ENCODE measurements at regions not wholly inside any gene's neighbourhood (a gene's known extent, or its start where the extent isn't known, plus 50 kb on each side); places are given as distances from the start of the nearest gene placed in this dataset.

GRCh38 chr1:200279810-200280411 is 129.9 kb downstream of the ZNF281 start (continued):
- TF ChIP-seq, protein P1, sequence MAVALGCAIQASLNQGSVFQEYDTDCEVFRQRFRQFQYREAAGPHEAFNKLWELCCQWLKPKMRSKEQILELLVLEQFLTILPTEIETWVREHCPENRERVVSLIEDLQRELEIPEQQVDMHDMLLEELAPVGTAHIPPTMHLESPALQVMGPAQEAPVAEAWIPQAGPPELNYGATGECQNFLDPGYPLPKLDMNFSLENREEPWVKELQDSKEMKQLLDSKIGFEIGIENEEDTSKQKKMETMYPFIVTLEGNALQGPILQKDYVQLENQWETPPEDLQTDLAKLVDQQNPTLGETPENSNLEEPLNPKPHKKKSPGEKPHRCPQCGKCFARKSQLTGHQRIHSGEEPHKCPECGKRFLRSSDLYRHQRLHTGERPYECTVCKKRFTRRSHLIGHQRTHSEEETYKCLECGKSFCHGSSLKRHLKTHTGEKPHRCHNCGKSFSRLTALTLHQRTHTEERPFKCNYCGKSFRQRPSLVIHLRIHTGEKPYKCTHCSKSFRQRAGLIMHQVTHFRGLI (CRISPR knock-in tag; IDR thresholded peaks at IDR 0.05): no peak

DNA sequence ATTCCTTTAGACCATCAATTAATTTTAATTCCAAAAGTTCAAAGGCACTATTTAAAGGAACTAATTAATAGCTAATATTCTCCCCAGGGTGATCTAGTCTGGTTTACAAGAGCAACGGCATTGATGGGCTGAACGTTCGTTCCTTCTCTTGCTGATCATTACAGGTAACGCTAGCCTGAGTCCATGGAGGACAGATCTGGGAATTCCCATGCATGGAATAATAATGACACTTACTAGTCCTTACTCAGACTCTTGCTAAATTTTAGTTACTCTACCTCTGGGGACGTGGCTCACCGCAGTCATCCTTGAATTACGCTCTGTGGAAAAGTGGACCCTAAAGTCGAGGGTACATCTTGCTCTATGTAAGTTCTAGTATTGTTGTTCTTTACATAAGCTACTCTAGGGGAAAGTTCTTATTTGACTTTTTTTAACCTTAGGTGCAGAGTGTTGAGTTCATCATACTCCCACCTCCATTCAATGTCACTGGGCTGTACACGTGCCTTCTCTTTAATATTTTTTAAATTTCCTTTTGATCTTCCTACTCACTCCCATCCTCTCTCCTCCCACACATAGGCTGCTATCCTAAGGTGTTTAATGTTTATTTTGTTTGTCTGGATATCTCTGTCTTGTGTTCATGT is 133.9 kb downstream of the ZNF281 start:
- in situ Hi-C loops (cut with MboI): loop anchor here (25.0 kb wide), 1 partner anchor 211 kb away; no protein-coding TSS in a partner anchor
- FAIRE-seq: no peak

More for the DNA sequence above, 133.9 kb downstream of the ZNF281 start:
- no peaks in the 10 kb centered on the region for H3K9me1 ChIP-seq (ENCODE audit: control insufficient read depth, insufficient read depth, low read length)
- ChIA-PET POLR2A (interaction anchor here (0.7 to 1.4 kb wide), 4 partner anchors 9 to 284 kb away, joined by 3 to 5 read pairs (median 4); no protein-coding TSS in a partner anchor), CTCF (ENCODE audit: low intra/inter-chr PET ratio) (interaction anchor here (0.8 kb wide), 1 partner anchor 213 kb away, joined by 3 read pairs; no protein-coding TSS in a partner anchor)
- peaks cover 0 to 11% of the 10 kb centered on the region in 2 experiments; a peak in 2 of 5 replicates for H3K4me1 ChIP-seq (replicated peaks in 1 of 2; ENCODE audit: control insufficient read depth in 2 of 2, insufficient read depth in 2 of 2, low read length in 2 of 2)
- no peak overlapping the region for H3K9ac ChIP-seq (ENCODE audit: insufficient read depth in 1 of 2, low read depth in 2 of 2, low read length in 2 of 2)
- H3K9me3 ChIP-seq (replicated peaks; ENCODE audit: control insufficient read depth, insufficient read depth, low read depth, low read length): no peaks in the 10 kb centered on the region
- H3K4me2 ChIP-seq (ENCODE audit: insufficient read depth, low read length): no peak overlapping the region; the same call in 1 of the 2 replicates
- peaks cover 0 to 9% of the 10 kb centered on the region in 2 experiments; a peak in 1 of 5 replicates for H3K27me3 ChIP-seq (ENCODE audit: control insufficient read depth in 2 of 2, insufficient read depth in 2 of 2, low read length in 2 of 2)
- DNase-seq (ENCODE audit: extremely low read depth in 1 of 4, low spot score in 3 of 4) (no peak), ATAC-seq (no peak)
- WGBS (ENCODE audit: insufficient coverage, low coverage, missing lambda C conversion rate): 13% methylated on average over 9 of the region's 9 CpGs
- H3K27ac ChIP-seq (ENCODE audit: extremely low read depth, low read depth, low read length): no peak overlapping the region
- H4K20me1 ChIP-seq (replicated peaks; ENCODE audit: control insufficient read depth, insufficient read depth, low read length): no peaks in the 10 kb centered on the region
- H3K4me3 ChIP-seq: no peak overlapping the region
- no TSS peak for BruUV-seq (replicated peaks)
- H3K36me3 ChIP-seq (ENCODE audit: control insufficient read depth, insufficient read depth, low read length): no peaks in the 10 kb centered on the region
- no peak overlapping the region for H2AFZ ChIP-seq (ENCODE audit: low read depth, low read length)
- TF ChIP-seq ZNF695 (CRISPR knock-in tag; IDR thresholded peaks at IDR 0.05) (0 out of 2 replicates have a peak, but pooled peaks have one; percentile 33), SMAD1 (IDR thresholded peaks at IDR 0.05; ENCODE audit: low read depth, low read length, partially characterized antibody) (no peak)
- intact Hi-C loops (cut with micrococcal nuclease): loop anchor here (2.0 to 5.0 kb wide), 2 partner anchors 139 to 591 kb away; no protein-coding TSS in a partner anchor
- no peaks in the 10 kb centered on the region for H3K79me2 ChIP-seq (ENCODE audit: control insufficient read depth, insufficient read depth, low read length)
